ENCODE measurements at regions not wholly inside any gene's neighbourhood (a gene's known extent, or its start where the extent isn't known, plus 50 kb on each side); places are given as distances from the start of the nearest gene placed in this dataset.

GRCh38 chr5:79186021-79186420 is 49.9 kb upstream of the JMY start:
- 59% methylated on average over 2 of the region's 2 CpGs for WGBS (ENCODE audit: insufficient coverage, insufficient replicate concordance, low lambda C conversion rate, missing lambda C conversion rate)
- in situ Hi-C loops (cut with MboI), result no loop called here
- no peak for ATAC-seq
- Histone ChIP-seq H3K4me1 (ENCODE audit: control insufficient read depth, insufficient read depth, low read length) (no peaks in the 10 kb centered on the region), H2AFZ (ENCODE audit: control insufficient read depth, low read depth, low read length) (no peak overlapping the region), H4K20me1 (ENCODE audit: control insufficient read depth, insufficient read depth) (no peaks in the 10 kb centered on the region), H3K36me3 (ENCODE audit: control insufficient read depth in 2 of 2, insufficient read depth in 2 of 2, low read length in 1 of 2) (no peaks in the 10 kb centered on the region), H3K27ac (ENCODE audit: control insufficient read depth, insufficient read depth) (no peak overlapping the region), H3K9ac (ENCODE audit: control insufficient read depth, insufficient read depth, low read length) (no peak overlapping the region), H3K9me3 (replicated peaks; ENCODE audit: control insufficient read depth, insufficient read depth, low read length) (no peaks in the 10 kb centered on the region), H3K79me2 (ENCODE audit: control insufficient read depth, insufficient read depth, low read length) (no peaks in the 10 kb centered on the region), H3K4me2 (ENCODE audit: control insufficient read depth, insufficient read depth) (no peak overlapping the region), H3K4me3 (no peak overlapping the region), H3K27me3 (replicated peaks in 1 of 2; ENCODE audit: control insufficient read depth in 2 of 2, insufficient read depth in 2 of 2, low read length in 1 of 2) (no peaks in the 10 kb centered on the region)
- CTCF ChIA-PET, result interaction anchor here (1.4 kb wide), 1 partner anchor 14 kb away, joined by 3 read pairs; no protein-coding TSS in a partner anchor
- BruUV-seq (replicated peaks), result no TSS peak
- RAD21 ChIA-PET (ENCODE audit: unreplicated experiment), result no interaction called here
- POLR2A ChIA-PET, result no interaction called here
- no peak for DNase-seq (ENCODE audit: low read depth, low spot score)
- no peak for TF ChIP-seq CBX3 (IDR thresholded peaks at IDR 0.05; ENCODE audit: borderline replicate concordance, low read depth)
- TF ChIP-seq HCFC1 (IDR thresholded peaks at IDR 0.05; ENCODE audit: low read length), result no peak
- TF ChIP-seq MXI1 (IDR thresholded peaks at IDR 0.05; ENCODE audit: low read depth, low read length), result no peak
- no peak for TF ChIP-seq ATF3 (IDR thresholded peaks at IDR 0.05; ENCODE audit: borderline replicate concordance, extremely low read depth, low read depth, low read length)
- TF ChIP-seq DPF2 (IDR thresholded peaks at IDR 0.05), result no peak
- no peak for TF ChIP-seq CHD1 (IDR thresholded peaks at IDR 0.05; ENCODE audit: low read depth, low read length)
- no peak for TF ChIP-seq ELK1 (IDR thresholded peaks at IDR 0.05; ENCODE audit: low read depth, low read length)
- SMC1A ChIA-PET (ENCODE audit: uncharacterized antibody, unreplicated experiment), result no interaction called here
- no peak for FAIRE-seq
- intact Hi-C loops (cut with micrococcal nuclease; ENCODE audit: unreplicated experiment), result no loop called here
